Lung microvascular endothelial cell (primary cell): ENCODE measurements at regions not wholly inside any gene's neighbourhood (a gene's known extent, or its start where the extent isn't known, plus 50 kb on each side); places are given as distances from the start of the nearest gene placed in this dataset.
A peak's percentile ranks its signal among the peaks of the same experiment; 100 is the strongest.

Experiments
- DNase-seq, 2 donors: peaks; one replicate each; pipeline versions ENCODE4 v3.0.0 to v3.0.0-alpha.2; 2010; ENCODE audit warnings: low read depth in 2 of 2

DNA sequence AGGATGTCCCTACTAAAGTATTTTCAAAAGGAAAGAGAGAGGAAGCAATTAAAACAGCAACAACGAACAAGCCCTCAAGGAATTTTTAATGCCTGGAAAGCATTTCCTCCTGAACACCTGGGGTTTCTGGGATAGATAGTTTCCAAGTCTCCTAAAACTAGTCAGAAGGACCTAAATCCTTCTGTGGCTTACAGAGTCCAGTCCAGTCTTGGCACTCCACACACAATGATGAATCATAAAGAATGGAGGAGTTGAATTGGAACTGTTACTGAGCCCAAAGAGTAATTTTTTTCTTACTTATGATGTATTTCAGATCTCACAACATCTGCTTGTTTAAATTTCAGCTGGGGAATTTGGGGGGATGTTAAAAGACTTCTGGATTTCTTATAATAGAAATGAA is 144.6 kb upstream of the SETBP1 start:
- peak; percentile 1 to 28 for DNase-seq

GRCh38 chr18:44536619-44537018 is 144.1 kb upstream of the SETBP1 start:
- DNase-seq: no peak

DNA sequence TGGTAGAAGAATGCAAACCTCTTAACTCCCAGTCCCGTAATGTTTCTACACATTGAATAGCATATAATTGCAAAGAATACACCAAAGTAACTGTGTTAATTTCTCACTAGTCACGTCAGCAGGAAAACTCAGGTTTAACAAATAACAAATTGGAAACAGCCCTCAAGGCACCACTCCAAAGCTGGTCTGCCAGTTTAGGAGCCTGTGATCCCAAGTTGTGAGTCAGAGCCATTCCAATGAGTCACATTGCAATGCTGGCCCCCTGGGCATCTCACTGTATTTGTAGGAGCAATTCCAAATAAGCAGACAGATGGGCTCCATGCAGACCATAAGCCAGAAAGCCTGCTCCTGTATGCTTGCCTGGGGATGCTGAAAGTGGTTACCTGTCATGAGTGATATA is 143.2 kb upstream of the SETBP1 start:
- DNase-seq: peak in 1 of 2 donors; percentile 63

DNA sequence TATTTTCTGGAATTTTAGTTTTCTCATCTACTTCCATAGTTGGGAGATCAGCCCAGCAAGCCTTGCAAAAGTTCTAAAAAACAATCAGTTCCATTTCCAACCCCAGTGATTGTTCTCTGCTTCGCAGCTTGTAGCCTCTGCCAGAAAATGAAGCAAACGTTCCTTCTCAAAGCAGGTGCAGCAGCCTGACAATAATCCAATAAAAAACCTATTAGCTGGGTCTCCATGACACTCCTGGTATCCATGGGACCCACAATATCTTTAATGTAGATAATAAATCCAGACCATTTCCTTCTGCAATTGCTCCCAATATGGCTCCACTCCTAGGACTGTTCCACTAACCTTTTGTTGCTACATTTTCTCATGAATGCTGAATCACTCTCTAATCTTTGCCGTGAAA is 140.8 kb upstream of the SETBP1 start:
- DNase-seq: no peak

- DNase-seq: no peak
These were observed 139.5 kb upstream of the SETBP1 start for GRCh38 chr18:44541159-44541558.

DNA sequence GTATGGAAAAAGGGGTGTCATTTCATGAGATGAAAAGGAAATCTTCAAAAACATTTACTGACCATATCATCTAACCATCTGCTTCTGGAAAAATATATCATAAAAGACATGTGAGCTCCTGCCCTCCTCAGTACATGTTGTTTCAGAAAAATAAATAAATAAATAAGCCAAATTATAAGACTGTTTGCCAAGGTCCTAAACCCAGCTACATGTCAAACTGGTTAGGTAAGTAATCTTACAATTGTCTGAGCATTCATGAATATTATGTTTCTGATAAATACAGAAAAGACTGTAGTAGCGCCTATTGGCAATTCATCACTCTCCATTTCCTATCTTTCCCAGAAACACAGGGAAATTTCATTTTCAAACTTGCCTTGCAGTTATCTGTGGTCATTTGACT is 138.9 kb upstream of the SETBP1 start:
- DNase-seq: no peak

DNA sequence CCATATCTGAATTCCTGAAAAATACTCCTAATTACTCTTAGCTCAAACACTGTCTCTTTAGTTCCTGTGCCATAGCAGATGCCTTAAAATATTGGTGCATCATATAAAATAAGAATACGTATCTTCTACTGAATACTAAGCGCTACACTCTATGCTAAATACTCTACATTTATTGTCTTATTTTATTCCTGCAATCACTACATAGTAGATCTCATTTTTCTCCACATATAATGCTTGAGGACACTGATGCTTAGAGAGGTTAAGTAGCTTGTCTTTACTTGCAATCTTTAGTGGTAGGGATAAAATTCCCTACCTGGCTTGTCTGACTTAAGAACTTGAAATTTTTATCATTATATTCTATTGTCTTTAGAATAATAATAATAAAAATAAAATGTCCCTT is 137.3 kb upstream of the SETBP1 start:
- no peak for DNase-seq

- DNase-seq: no peak
These were observed 135.2 kb upstream of the SETBP1 start for GRCh38 chr18:44545359-44545985.

GRCh38 chr18:44546954-44547353 is 133.7 kb upstream of the SETBP1 start:
- no peak for DNase-seq

DNA sequence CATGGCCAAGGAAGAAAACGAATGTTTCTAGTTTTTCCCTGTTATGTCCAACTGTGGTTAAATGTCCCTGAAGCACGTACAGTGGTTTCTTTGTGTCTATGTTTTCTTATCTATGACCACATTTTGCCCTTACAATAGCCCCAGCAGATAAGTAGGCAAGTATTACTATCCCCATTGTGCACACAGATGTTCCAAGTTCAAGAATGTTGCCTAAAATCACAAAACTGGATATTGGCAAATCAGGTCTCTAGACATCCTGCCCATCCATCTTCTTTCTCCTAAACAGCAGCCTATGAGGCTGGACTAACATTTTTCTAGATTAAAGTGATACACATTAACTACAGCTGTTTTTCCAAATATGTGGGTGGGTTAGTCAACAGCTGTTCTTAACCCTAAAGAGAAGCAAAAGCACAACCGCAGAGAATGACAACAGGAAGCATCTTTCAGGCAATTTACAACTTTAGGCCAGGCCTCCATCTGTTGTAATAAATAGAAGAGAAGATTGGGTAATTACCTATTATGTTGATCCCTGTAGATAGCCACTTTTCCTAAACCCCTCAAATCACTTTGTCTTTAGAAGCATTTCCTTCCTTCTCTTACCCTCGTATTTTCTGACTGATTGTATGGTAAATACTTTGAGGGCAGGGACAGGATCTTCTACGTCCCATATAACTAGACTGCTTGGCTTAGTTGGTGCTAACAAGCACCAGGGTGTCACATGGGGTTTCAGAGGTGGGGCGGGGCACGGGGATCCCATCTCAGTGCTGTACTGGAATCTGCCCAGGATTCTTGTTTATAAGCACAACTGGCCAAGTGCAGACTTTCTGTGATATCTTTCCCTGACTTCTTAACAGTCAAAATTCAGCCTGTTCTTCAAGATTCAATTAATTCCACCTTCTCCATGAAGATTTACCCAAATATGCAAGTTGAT is 132.1 kb upstream of the SETBP1 start:
- DNase-seq: no peak

DNA sequence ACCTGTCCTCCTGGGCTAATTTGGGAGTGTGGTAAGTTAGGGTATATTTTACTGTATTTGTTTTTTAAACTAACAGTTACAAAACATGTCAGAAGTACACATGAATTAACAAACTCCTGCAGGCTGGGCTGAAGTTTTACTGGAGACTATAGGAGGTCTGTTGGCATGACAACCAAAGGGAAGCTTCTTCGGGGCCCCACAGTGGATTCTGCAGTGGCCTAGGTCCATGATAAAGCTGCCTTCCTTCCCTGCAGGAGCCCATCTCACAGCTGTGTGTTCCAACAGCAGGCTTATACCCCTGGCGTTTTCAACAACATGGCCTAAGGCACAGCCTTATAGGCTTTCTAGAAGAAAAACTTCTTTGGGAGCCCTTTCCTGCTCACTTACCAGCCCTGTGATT is 128.0 kb upstream of the SETBP1 start:
- no peak for DNase-seq

GRCh38 chr18:44556296-44556695 is 124.4 kb upstream of the SETBP1 start:
- DNase-seq: no peak

GRCh38 chr18:44557616-44558151 is 123.0 kb upstream of the SETBP1 start:
- no peak for DNase-seq

DNA sequence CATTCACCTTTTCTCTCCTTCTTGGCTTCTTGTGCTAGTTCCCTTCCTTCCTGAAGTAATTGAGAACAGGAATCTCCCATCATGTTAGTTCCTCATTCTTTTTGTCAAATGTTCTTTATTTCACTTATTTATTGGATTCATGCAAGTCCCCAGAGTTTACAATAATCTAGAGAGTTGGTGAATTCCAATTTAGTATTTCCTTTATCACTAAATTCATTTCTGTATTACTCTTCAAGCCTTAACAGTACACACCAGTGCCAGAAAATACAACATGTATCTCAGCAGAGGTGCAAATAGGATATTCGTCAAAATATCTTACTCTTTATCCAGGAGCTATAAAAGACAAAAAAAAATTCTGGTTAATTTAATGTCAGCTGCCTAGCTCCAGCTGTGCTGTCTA is 121.9 kb upstream of the SETBP1 start:
- no peak for DNase-seq

GRCh38 chr18:44562986-44563385 is 117.7 kb upstream of the SETBP1 start:
- no peak for DNase-seq

- no peak for DNase-seq
These were observed 115.8 kb upstream of the SETBP1 start for GRCh38 chr18:44564922-44565321.

- DNase-seq: peak in 1 of 2 donors; percentile 40
These were observed 112.3 kb upstream of the SETBP1 start for GRCh38 chr18:44568342-44568741.

- DNase-seq: no peak
These were observed 111.7 kb upstream of the SETBP1 start for GRCh38 chr18:44568986-44569385.

DNA sequence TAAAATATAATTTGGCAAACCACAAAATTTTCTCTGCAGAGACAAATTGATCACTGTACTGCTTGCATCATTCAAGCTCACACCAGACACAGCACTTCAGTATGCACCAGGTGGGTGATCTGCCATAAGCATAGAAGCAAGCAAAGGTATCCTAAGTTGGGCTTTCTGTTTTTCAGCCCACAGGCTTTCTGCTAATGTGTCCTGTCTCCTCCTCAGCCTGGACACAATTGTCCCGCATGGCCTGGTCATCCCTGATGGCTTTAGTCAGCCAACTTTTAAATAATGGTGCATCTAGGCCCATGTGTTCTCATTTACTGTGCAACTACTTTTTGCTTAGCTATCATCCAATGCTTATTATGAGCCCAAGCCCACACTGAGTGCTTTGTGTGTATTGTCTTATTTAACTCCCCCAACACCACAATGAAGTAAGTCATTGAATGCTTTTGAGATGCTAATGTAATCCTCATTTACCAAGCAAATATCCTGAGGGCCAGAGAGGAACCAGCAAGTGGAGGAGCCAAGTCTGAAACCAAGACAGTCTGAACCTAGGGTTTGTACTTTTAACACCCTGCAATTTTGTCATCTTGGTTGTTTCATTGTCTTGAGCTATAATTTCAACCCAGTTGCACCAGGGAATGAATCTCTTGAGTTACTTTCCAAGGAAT is 111.2 kb upstream of the SETBP1 start:
- no peak for DNase-seq

DNA sequence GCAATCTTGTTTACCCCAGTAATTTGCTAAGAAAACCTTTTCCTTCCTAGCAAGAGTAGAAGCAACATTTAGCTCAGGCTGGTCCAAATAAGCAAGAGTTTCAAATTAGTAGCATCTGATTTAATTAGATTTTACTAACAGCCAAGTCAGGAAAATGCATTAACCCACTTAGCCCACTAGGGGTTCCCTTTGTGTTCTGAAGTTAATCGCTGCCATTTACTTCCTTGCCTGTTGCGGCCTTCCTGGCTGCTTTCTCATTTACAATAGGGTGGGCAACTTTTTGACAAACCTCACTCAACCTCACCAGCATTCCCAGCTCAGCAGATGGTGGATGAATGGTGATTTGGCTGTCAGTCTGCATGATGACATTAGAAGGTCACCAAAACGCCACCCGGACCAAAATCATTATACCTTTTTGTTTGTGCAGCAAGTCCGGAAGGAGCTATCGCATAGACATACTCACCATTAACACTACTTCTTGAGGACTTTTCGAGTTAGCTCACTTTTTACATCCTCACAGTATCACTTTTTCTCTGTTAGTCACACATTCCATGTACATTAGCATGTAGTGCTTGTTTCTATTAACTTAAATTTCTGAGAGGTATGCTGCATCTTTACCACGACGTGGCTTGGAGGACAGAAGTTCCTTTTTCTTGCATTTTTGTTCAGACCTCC is 101.5 kb upstream of the SETBP1 start:
- DNase-seq: peak; percentile 19 to 29

DNA sequence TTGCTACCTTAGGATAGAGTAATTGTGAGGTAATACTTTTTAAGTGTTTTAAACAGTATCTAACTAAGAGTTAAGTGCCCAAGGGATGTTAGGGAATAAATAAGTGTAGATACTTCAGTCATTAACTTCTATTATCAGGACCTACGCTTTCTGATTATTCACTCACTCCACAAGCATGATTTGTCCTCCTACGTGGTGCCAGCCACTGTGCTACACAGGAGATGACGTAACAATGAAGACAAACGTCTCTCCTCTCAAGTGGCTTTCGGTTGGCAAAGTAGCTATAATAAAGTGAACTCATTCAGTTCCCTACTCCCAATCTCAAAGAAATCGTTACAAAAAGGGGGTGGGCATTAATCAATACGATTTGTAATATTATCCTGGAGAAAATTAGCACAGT is 100.9 kb upstream of the SETBP1 start:
- DNase-seq: no peak

DNA sequence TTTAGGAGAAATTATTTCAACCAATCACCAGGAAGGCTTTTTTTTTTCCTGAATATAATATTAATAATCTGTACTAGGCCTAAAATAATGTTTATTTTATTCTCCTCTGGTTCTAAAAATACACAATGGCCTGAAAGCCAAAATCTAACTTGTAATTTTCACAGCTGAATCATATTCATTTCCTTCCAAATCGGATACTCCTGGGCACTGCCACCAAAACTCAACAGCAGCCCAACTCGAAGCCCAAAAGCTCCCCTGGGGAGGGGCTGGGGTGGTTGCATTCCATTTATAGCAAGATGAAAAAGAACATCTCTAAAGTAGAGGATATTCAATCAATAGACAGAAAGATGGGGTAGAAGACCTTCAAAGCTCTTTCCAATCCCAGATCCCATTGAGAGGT is 100.5 kb upstream of the SETBP1 start:
- no peak for DNase-seq
